GM23338 (cell line): ENCODE measurements at regions not wholly inside any gene's neighbourhood (a gene's known extent, or its start where the extent isn't known, plus 50 kb on each side); places are given as distances from the start of the nearest gene placed in this dataset.

Source experiments
- CREB1 ChIP-seq: fragments of 250-450 bp; sonication (Bioruptor Pico); IDR thresholded peaks from 2 replicates; pipeline ENCODE4 v1.5.0; 2020; ENCODE audit warnings: low read depth, mild to moderate bottlenecking, moderate library complexity
- EZH2 ChIP-seq: fragments of 200-600 bp; sonication (generic); IDR thresholded peaks from one replicate; pipeline ENCODE4 v1.8.0; 2017; ENCODE audit warnings: antibody characterized with exemption, mild to moderate bottlenecking, low read depth; ENCODE audit not compliant: unreplicated experiment
- EZH2phosphoT487 ChIP-seq: fragments of 200-600 bp; sonication (generic); IDR thresholded peaks from one replicate; pipeline ENCODE4 v1.8.1; 2018; ENCODE audit warnings: antibody characterized with exemption; ENCODE audit not compliant: unreplicated experiment
- JUNB ChIP-seq: IDR thresholded peaks from one replicate; pipeline ENCODE4 v1.6.1; 2016; ENCODE audit warnings: antibody characterized with exemption; ENCODE audit not compliant: unreplicated experiment
- NANOG ChIP-seq: IDR thresholded peaks from 2 replicates; pipeline ENCODE4 v1.6.1; 2016; ENCODE audit warnings: antibody characterized with exemption, borderline replicate concordance
- POLR2AphosphoS5 ChIP-seq: IDR thresholded peaks from 2 replicates; pipeline ENCODE4 v1.6.1; 2016; ENCODE audit warnings: antibody characterized with exemption, low read depth
- STAT1 ChIP-seq: IDR thresholded peaks from one replicate; pipeline ENCODE4 v1.6.1; 2016; ENCODE audit warnings: antibody characterized with exemption; ENCODE audit not compliant: unreplicated experiment
- ZNF114 ChIP-seq: fragments of 250-450 bp; sonication (Bioruptor Pico); IDR thresholded peaks from 2 replicates; pipeline ENCODE4 v1.5.0; 2020; ENCODE audit warnings: mild to moderate bottlenecking, moderate library complexity
- TF ChIP-seq, protein P1 (sequence below), 2 experiments: fragments of 200-600 bp in 1 of 2; sonication (generic) in 1 of 2; conservative IDR thresholded peaks; 2 replicates each; pipeline versions ENCODE4 v1.5.1 to v1.6.1; 2016 to 2017; ENCODE audit warnings: antibody characterized with exemption in 2 of 2, low read depth in 2 of 2, mild to moderate bottlenecking in 2 of 2, moderate library complexity in 1 of 2
- TF ChIP-seq, protein P2 (sequence below): IDR thresholded peaks from one replicate; pipeline ENCODE4 v1.6.1; 2018; ENCODE audit warnings: antibody characterized with exemption; ENCODE audit not compliant: unreplicated experiment
- TF ChIP-seq, protein P3 (sequence below): IDR thresholded peaks from 2 replicates; pipeline ENCODE4 v1.6.1; 2016; ENCODE audit warnings: antibody characterized with exemption

DNA sequence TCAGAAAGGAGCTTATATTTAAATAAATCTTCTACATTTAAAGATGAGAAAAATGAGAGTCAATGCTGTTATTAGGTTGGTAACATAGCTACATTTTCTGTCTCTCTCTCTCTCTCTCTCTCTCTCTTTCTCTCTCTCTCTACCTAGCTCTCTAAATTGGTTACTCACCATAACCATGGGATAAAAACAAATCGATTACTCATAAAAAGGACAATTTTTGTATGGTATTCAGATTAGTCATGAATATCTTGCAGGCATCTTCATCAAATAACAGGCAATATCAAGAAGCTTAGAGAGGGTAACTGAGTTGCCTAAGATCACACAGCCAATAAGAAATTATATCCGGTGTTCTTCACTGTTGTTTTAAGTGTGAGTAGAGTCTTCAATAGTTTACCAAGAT lies 81.8 kb upstream of the ALCAM start:
- TF ChIP-seq EZH2 = no peak
- TF ChIP-seq, protein P1, sequence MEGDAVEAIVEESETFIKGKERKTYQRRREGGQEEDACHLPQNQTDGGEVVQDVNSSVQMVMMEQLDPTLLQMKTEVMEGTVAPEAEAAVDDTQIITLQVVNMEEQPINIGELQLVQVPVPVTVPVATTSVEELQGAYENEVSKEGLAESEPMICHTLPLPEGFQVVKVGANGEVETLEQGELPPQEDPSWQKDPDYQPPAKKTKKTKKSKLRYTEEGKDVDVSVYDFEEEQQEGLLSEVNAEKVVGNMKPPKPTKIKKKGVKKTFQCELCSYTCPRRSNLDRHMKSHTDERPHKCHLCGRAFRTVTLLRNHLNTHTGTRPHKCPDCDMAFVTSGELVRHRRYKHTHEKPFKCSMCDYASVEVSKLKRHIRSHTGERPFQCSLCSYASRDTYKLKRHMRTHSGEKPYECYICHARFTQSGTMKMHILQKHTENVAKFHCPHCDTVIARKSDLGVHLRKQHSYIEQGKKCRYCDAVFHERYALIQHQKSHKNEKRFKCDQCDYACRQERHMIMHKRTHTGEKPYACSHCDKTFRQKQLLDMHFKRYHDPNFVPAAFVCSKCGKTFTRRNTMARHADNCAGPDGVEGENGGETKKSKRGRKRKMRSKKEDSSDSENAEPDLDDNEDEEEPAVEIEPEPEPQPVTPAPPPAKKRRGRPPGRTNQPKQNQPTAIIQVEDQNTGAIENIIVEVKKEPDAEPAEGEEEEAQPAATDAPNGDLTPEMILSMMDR (conservative IDR thresholded peaks at IDR 0.05; ENCODE audit: low read depth in 2 of 2) = no peak
- TF ChIP-seq, protein P2, sequence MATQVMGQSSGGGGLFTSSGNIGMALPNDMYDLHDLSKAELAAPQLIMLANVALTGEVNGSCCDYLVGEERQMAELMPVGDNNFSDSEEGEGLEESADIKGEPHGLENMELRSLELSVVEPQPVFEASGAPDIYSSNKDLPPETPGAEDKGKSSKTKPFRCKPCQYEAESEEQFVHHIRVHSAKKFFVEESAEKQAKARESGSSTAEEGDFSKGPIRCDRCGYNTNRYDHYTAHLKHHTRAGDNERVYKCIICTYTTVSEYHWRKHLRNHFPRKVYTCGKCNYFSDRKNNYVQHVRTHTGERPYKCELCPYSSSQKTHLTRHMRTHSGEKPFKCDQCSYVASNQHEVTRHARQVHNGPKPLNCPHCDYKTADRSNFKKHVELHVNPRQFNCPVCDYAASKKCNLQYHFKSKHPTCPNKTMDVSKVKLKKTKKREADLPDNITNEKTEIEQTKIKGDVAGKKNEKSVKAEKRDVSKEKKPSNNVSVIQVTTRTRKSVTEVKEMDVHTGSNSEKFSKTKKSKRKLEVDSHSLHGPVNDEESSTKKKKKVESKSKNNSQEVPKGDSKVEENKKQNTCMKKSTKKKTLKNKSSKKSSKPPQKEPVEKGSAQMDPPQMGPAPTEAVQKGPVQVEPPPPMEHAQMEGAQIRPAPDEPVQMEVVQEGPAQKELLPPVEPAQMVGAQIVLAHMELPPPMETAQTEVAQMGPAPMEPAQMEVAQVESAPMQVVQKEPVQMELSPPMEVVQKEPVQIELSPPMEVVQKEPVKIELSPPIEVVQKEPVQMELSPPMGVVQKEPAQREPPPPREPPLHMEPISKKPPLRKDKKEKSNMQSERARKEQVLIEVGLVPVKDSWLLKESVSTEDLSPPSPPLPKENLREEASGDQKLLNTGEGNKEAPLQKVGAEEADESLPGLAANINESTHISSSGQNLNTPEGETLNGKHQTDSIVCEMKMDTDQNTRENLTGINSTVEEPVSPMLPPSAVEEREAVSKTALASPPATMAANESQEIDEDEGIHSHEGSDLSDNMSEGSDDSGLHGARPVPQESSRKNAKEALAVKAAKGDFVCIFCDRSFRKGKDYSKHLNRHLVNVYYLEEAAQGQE = no peak
- TF ChIP-seq POLR2AphosphoS5 = no peak
- TF ChIP-seq STAT1 = no peak
- no peak for TF ChIP-seq JUNB
- TF ChIP-seq, protein P3, sequence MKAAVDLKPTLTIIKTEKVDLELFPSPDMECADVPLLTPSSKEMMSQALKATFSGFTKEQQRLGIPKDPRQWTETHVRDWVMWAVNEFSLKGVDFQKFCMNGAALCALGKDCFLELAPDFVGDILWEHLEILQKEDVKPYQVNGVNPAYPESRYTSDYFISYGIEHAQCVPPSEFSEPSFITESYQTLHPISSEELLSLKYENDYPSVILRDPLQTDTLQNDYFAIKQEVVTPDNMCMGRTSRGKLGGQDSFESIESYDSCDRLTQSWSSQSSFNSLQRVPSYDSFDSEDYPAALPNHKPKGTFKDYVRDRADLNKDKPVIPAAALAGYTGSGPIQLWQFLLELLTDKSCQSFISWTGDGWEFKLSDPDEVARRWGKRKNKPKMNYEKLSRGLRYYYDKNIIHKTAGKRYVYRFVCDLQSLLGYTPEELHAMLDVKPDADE = no peak
- no peak for TF ChIP-seq EZH2phosphoT487
- TF ChIP-seq CREB1 = no peak
- no peak for TF ChIP-seq NANOG
- TF ChIP-seq ZNF114 = no peak
